ENCODE measurements at regions not wholly inside any gene's neighbourhood (a gene's known extent, or its start where the extent isn't known, plus 50 kb on each side); places are given as distances from the start of the nearest gene placed in this dataset.

GRCh38 chr6:114404339-114404955, 61.6 kb upstream of the HS3ST5 start:
- Histone ChIP-seq H3K27ac (ENCODE audit: low read depth, low read length) (no peak overlapping the region), H3K27me3 (ENCODE audit: control insufficient read depth in 2 of 2, insufficient read depth in 2 of 2, low read length in 2 of 2) (no peaks in the 10 kb centered on the region), H3K36me3 (ENCODE audit: control insufficient read depth in 2 of 3, insufficient read depth in 3 of 3, low read length in 3 of 3) (no peaks in the 10 kb centered on the region), H3K9me3 (ENCODE audit: control insufficient read depth in 2 of 3, low read length in 3 of 3) (no peaks in the 10 kb centered on the region), H3K4me1 (ENCODE audit: control insufficient read depth in 2 of 2, insufficient read depth in 2 of 2, low read length in 2 of 2) (no peaks in the 10 kb centered on the region), H3K4me3 (ENCODE audit: low read length) (no peak overlapping the region)
- DNase-seq (no peak), ATAC-seq (no peak)
- Mint-ChIP-seq H3K4me3 (no peak overlapping the region), H3K36me3 (no peaks in the 10 kb centered on the region), H3K9me3 (peaks cover 0 to 7% (median 0%) of the 10 kb centered on the region in 11 donors), H3K27me3 (no peaks in the 10 kb centered on the region), H3K4me1 (no peaks in the 10 kb centered on the region), H3K27ac (no peak overlapping the region)
- ChIA-PET CTCF (interaction anchor here (1.0 kb wide), 1 partner anchor 10 kb away, joined by 3 read pairs; no protein-coding TSS in a partner anchor), POLR2A (no interaction called here)
- intact Hi-C loops (cut with micrococcal nuclease), result no loop called here

GRCh38 chr6:114403858-114404257, 61.0 kb upstream of the HS3ST5 start:
- no peaks in the 10 kb centered on the region for H3K9me3 ChIP-seq (ENCODE audit: control insufficient read depth in 2 of 3, low read length in 3 of 3)
- H3K4me1 ChIP-seq (ENCODE audit: control insufficient read depth in 2 of 2, insufficient read depth in 2 of 2, low read length in 2 of 2), result no peaks in the 10 kb centered on the region
- no peak for DNase-seq
- ATAC-seq, result no peak
- peaks cover 0 to 7% (median 0%) of the 10 kb centered on the region in 11 donors for H3K9me3 Mint-ChIP-seq
- no peak overlapping the region for H3K27ac ChIP-seq (ENCODE audit: low read depth, low read length)
- H3K27ac Mint-ChIP-seq, result no peak overlapping the region
- no peaks in the 10 kb centered on the region for H3K4me1 Mint-ChIP-seq
- CTCF ChIA-PET, result interaction anchor here (1.0 kb wide), 1 partner anchor 11 kb away, joined by 3 read pairs; no protein-coding TSS in a partner anchor
- H3K27me3 ChIP-seq (ENCODE audit: control insufficient read depth in 2 of 2, insufficient read depth in 2 of 2, low read length in 2 of 2), result no peaks in the 10 kb centered on the region
- intact Hi-C loops (cut with micrococcal nuclease), result no loop called here
- POLR2A ChIA-PET, result no interaction called here
- no peak overlapping the region for H3K4me3 Mint-ChIP-seq
- no peaks in the 10 kb centered on the region for H3K36me3 ChIP-seq (ENCODE audit: control insufficient read depth in 2 of 3, insufficient read depth in 3 of 3, low read length in 3 of 3)
- H3K4me3 ChIP-seq (ENCODE audit: low read length), result no peak overlapping the region
- H3K36me3 Mint-ChIP-seq, result no peaks in the 10 kb centered on the region
- H3K27me3 Mint-ChIP-seq, result no peaks in the 10 kb centered on the region

- no peak for ATAC-seq
- no peak overlapping the region for H3K4me3 Mint-ChIP-seq
- H3K36me3 ChIP-seq (ENCODE audit: control insufficient read depth in 2 of 3, insufficient read depth in 3 of 3, low read length in 3 of 3), result no peaks in the 10 kb centered on the region
- intact Hi-C loops (cut with micrococcal nuclease), result no loop called here
- no peak for DNase-seq
- no peaks in the 10 kb centered on the region for H3K27me3 ChIP-seq (ENCODE audit: control insufficient read depth in 2 of 2, insufficient read depth in 2 of 2, low read length in 2 of 2)
- no peaks in the 10 kb centered on the region for H3K36me3 Mint-ChIP-seq
- no peak overlapping the region for H3K27ac Mint-ChIP-seq
- H3K4me3 ChIP-seq (ENCODE audit: low read length), result no peak overlapping the region
- no peaks in the 10 kb centered on the region for H3K4me1 ChIP-seq (ENCODE audit: control insufficient read depth in 2 of 2, insufficient read depth in 2 of 2, low read length in 2 of 2)
- H3K9me3 ChIP-seq (ENCODE audit: control insufficient read depth in 2 of 3, low read length in 3 of 3), result no peaks in the 10 kb centered on the region
- ChIA-PET POLR2A (no interaction called here), CTCF (no interaction called here)
- no peaks in the 10 kb centered on the region for H3K27me3 Mint-ChIP-seq
- no peaks in the 10 kb centered on the region for H3K4me1 Mint-ChIP-seq
- no peak overlapping the region for H3K27ac ChIP-seq (ENCODE audit: low read depth, low read length)
- H3K9me3 Mint-ChIP-seq, result peaks cover 0 to 9% (median 1%) of the 10 kb centered on the region in 11 donors
These were observed 55.7 kb upstream of the HS3ST5 start for GRCh38 chr6:114398481-114398880.

Data from naive thymus-derived CD4-positive, alpha-beta T cell (primary cell).